ENCODE measurements at regions not wholly inside any gene's neighbourhood (a gene's known extent, or its start where the extent isn't known, plus 50 kb on each side); places are given as distances from the start of the nearest gene placed in this dataset.

DNA sequence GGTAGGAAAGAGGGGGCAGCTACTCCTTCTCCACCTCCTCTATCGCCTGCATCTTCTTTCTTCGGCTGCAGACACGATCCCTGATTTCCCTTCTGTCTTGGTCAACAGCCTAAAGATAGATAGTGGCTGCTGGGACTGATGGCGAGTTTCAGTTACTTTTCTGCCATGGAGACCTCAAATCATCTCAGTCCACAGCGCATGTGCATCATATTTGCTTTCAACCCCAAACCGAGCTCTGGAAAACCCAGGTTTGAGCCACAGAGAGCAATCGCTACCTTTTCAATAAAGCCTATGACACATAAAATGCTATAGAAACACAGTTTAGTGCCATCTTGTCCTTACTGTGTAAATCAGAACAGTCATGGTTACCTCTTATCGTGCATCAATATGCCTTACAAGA lies 142.9 kb upstream of the IRF2BP2 start:
- Histone ChIP-seq H3K79me2 (ENCODE audit: low read depth) (no peaks in the 10 kb centered on the region), H3K4me2 (no peak overlapping the region), H3F3A (ENCODE audit: low read depth) (peaks cover 9% of the 10 kb centered on the region), H3K36me3 (no peaks in the 10 kb centered on the region), H2AFZ (replicated peaks) (no peak overlapping the region), H3K9ac (no peak overlapping the region), H3K4me1 (peaks cover 5% of the 10 kb centered on the region), H3K27me3 (no peaks in the 10 kb centered on the region), H3K27ac (no peak overlapping the region), H3K4me3 (no peak overlapping the region), H4K20me1 (ENCODE audit: low read depth) (no peaks in the 10 kb centered on the region), H3K9me3 (ENCODE audit: low read depth) (no peaks in the 10 kb centered on the region)
- H3K36me3 Mint-ChIP-seq = no peaks in the 10 kb centered on the region
- H3K9me3 Mint-ChIP-seq = no peaks in the 10 kb centered on the region
- H3K27me3 Mint-ChIP-seq (ENCODE audit: insufficient read depth, low read depth) = peaks cover 6% of the 10 kb centered on the region
- H3K4me1 Mint-ChIP-seq = peaks cover 14% of the 10 kb centered on the region
- no peak for DNase-seq (ENCODE audit: low spot score)
- H3K27ac Mint-ChIP-seq = no peak overlapping the region
- TF ChIP-seq, protein P1, sequence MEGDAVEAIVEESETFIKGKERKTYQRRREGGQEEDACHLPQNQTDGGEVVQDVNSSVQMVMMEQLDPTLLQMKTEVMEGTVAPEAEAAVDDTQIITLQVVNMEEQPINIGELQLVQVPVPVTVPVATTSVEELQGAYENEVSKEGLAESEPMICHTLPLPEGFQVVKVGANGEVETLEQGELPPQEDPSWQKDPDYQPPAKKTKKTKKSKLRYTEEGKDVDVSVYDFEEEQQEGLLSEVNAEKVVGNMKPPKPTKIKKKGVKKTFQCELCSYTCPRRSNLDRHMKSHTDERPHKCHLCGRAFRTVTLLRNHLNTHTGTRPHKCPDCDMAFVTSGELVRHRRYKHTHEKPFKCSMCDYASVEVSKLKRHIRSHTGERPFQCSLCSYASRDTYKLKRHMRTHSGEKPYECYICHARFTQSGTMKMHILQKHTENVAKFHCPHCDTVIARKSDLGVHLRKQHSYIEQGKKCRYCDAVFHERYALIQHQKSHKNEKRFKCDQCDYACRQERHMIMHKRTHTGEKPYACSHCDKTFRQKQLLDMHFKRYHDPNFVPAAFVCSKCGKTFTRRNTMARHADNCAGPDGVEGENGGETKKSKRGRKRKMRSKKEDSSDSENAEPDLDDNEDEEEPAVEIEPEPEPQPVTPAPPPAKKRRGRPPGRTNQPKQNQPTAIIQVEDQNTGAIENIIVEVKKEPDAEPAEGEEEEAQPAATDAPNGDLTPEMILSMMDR (IDR thresholded peaks at IDR 0.05) = no peak
- TF ChIP-seq EZH2 (IDR thresholded peaks at IDR 0.05) (no peak), EZH2phosphoT487 (IDR thresholded peaks at IDR 0.05) (no peak)
- H3K4me3 Mint-ChIP-seq = no peak overlapping the region

DNA sequence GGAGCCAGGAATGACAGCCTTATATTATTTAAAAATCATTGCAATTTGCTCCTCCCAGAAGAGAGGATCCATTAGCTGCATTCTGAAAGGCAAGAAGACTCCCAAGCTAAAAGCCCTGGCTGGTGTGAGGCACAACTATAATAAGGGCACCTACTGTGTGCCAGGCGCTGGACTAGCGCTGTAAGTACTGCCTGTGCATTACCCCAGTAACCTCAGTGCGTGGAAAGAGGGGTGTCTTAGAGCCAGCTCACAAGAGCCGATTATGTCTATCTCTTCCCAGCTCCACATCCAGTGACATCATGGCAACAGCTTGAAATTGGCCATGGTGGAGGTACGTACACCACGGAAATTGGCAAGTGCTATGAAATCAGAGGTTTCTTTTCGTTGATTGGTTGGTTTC lies 141.7 kb upstream of the IRF2BP2 start:
- Histone ChIP-seq H3K27ac (no peak overlapping the region), H3K4me3 (no peak overlapping the region), H2AFZ (replicated peaks) (no peak overlapping the region), H3K9me3 (ENCODE audit: low read depth) (no peaks in the 10 kb centered on the region), H3K36me3 (no peaks in the 10 kb centered on the region), H3K27me3 (no peaks in the 10 kb centered on the region), H4K20me1 (ENCODE audit: low read depth) (no peaks in the 10 kb centered on the region), H3K4me2 (no peak overlapping the region), H3K9ac (no peak overlapping the region), H3K79me2 (ENCODE audit: low read depth) (no peaks in the 10 kb centered on the region), H3F3A (ENCODE audit: low read depth) (peaks cover 9% of the 10 kb centered on the region), H3K4me1 (peaks cover 13% of the 10 kb centered on the region)
- Mint-ChIP-seq H3K27ac (no peak overlapping the region), H3K4me3 (no peak overlapping the region), H3K4me1 (peaks cover 21% of the 10 kb centered on the region), H3K36me3 (no peaks in the 10 kb centered on the region), H3K27me3 (ENCODE audit: insufficient read depth, low read depth) (peaks cover 6% of the 10 kb centered on the region), H3K9me3 (no peaks in the 10 kb centered on the region)
- TF ChIP-seq, protein P1 (IDR thresholded peaks at IDR 0.05) = no peak
- TF ChIP-seq EZH2 (IDR thresholded peaks at IDR 0.05) (no peak), EZH2phosphoT487 (IDR thresholded peaks at IDR 0.05) (no peak)
- DNase-seq (ENCODE audit: low spot score) = no peak

- Histone ChIP-seq H2AFZ (replicated peaks) (no peak overlapping the region), H3K27ac (no peak overlapping the region), H3F3A (ENCODE audit: low read depth) (peaks cover 14% of the 10 kb centered on the region), H3K4me2 (no peak overlapping the region), H3K27me3 (no peaks in the 10 kb centered on the region), H4K20me1 (ENCODE audit: low read depth) (no peaks in the 10 kb centered on the region), H3K4me3 (no peak overlapping the region), H3K9ac (no peak overlapping the region), H3K79me2 (ENCODE audit: low read depth) (no peaks in the 10 kb centered on the region), H3K4me1 (peaks cover 19% of the 10 kb centered on the region), H3K36me3 (no peaks in the 10 kb centered on the region), H3K9me3 (ENCODE audit: low read depth) (no peaks in the 10 kb centered on the region)
- Mint-ChIP-seq H3K4me3 (peak overlapping the region; percentile 16), H3K4me1 (peaks cover 27% of the 10 kb centered on the region), H3K36me3 (no peaks in the 10 kb centered on the region), H3K9me3 (no peaks in the 10 kb centered on the region), H3K27me3 (ENCODE audit: insufficient read depth, low read depth) (peaks cover 6% of the 10 kb centered on the region), H3K27ac (peak overlapping the region; percentile 71)
- peak; percentile 28 for DNase-seq (ENCODE audit: low spot score)
- no peak for TF ChIP-seq EZH2 (IDR thresholded peaks at IDR 0.05)
- TF ChIP-seq, protein P1 (IDR thresholded peaks at IDR 0.05) = no peak
- no peak for TF ChIP-seq EZH2phosphoT487 (IDR thresholded peaks at IDR 0.05)
Observed at GRCh38 chr1:234750922-234751627, 141.1 kb upstream of the IRF2BP2 start.

All from neural progenitor cell (in vitro differentiated cells).